HG03460 (cell line): ENCODE measurements at regions not wholly inside any gene's neighbourhood (a gene's known extent, or its start where the extent isn't known, plus 50 kb on each side); places are given as distances from the start of the nearest gene placed in this dataset.
"Not testable (repeated sequence)": the region's sequence is repeated elsewhere in the genome, so short reads cannot be mapped to it uniquely, and the experiment has no call there.

Experiments used
- ATAC-seq: cut with Tn5 transposase; IDR thresholded peaks from one replicate; pipeline ENCODE4 v1.9.1; 2021; ENCODE audit not compliant: unreplicated experiment

- ATAC-seq: no peak
Observed at GRCh38 chr2:16102358-16102975, 162.1 kb downstream of the MYCN start.

GRCh38 chr2:16101196-16101595, 160.8 kb downstream of the MYCN start:
- no peak for ATAC-seq

GRCh38 chr2:16100006-16100405, 159.7 kb downstream of the MYCN start:
- ATAC-seq: no peak

GRCh38 chr2:16099326-16099725, 159.0 kb downstream of the MYCN start:
- no peak for ATAC-seq

- ATAC-seq: no peak
Observed at GRCh38 chr2:16096962-16097361, 156.6 kb downstream of the MYCN start.

GRCh38 chr2:16095483-16095882, 155.1 kb downstream of the MYCN start:
- ATAC-seq: not testable (repeated sequence)

- no peak for ATAC-seq
Observed at GRCh38 chr2:16094811-16095210, 154.5 kb downstream of the MYCN start.

- no peak for ATAC-seq
Observed at GRCh38 chr2:16093639-16094529, 153.5 kb downstream of the MYCN start.

GRCh38 chr2:16092861-16093638, 152.7 kb downstream of the MYCN start:
- no peak for ATAC-seq

GRCh38 chr2:16091576-16092282, 151.4 kb downstream of the MYCN start:
- no peak for ATAC-seq

GRCh38 chr2:16090650-16091575, 150.6 kb downstream of the MYCN start:
- ATAC-seq: no peak

- ATAC-seq: not testable (repeated sequence)
Observed at GRCh38 chr2:16089491-16089890, 149.1 kb downstream of the MYCN start.

- ATAC-seq: no peak
Observed at GRCh38 chr2:16088802-16089112, 148.4 kb downstream of the MYCN start.

GRCh38 chr2:16088035-16088801, 147.9 kb downstream of the MYCN start:
- no peak for ATAC-seq

- ATAC-seq: not testable (repeated sequence)
Observed at GRCh38 chr2:16086136-16086535, 145.8 kb downstream of the MYCN start.

- no peak for ATAC-seq
Observed at GRCh38 chr2:16085073-16085472, 144.7 kb downstream of the MYCN start.

GRCh38 chr2:16084274-16084673, 143.9 kb downstream of the MYCN start:
- no peak for ATAC-seq

- ATAC-seq: no peak
Observed at GRCh38 chr2:16082276-16082675, 141.9 kb downstream of the MYCN start.
